GM19455 (cell line): ENCODE measurements at regions not wholly inside any gene's neighbourhood (a gene's known extent, or its start where the extent isn't known, plus 50 kb on each side); places are given as distances from the start of the nearest gene placed in this dataset.

Source experiments
- ATAC-seq: cut with Tn5 transposase; IDR thresholded peaks from one replicate; pipeline ENCODE4 v1.9.1; 2021; ENCODE audit not compliant: unreplicated experiment

GRCh38 chr11:107222431-107222830 is 204.2 kb upstream of the GUCY1A2 start:
- ATAC-seq = no peak

DNA sequence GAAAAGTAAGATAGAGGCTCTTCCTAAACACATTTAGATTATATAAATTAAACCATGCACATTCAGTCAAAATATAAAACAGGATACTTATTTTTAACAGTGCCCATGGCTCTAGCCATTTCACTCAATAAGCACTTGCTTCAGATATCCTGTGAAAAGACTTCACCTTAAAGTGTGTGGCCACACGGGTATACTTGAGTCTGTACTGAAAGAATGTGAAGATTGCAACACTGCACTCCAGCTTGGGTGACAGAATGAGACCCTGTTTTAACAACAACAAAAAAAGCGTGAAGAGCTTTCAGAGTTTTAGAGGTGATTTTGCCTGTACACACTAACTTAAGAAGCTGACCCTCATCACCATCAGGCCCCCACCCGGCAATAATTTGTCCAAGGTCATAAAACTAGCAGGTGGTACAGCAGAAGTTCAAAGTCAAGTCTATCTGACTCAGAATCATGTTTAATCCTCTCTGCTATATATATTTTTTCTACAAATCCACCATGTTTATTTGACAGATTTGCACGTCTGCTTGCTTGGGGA is 203.5 kb upstream of the GUCY1A2 start:
- ATAC-seq = no peak

GRCh38 chr11:107218123-107219013 is 200.1 kb upstream of the GUCY1A2 start:
- no peak for ATAC-seq

DNA sequence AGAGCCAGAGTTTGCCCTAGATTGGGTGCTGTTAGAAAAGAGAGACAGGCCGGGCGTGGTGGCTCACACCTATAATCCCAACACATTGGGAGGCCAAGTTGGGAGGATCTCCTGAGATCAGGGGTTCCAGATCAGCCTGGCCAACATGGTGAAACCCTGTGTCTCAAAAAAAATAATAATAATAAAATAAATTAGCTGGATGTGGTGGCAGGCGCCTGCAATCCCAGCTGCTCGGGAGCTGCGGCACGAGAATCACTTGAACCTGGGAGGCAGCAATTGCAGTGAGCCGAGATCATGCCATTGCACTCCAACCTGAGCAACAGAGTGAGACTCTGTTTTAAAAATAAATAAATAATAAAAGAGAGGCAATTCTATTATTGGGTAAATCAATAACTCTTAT is 199.2 kb upstream of the GUCY1A2 start:
- no peak for ATAC-seq

- ATAC-seq = no peak
Measured at GRCh38 chr11:107215010-107215409, 196.7 kb upstream of the GUCY1A2 start.

DNA sequence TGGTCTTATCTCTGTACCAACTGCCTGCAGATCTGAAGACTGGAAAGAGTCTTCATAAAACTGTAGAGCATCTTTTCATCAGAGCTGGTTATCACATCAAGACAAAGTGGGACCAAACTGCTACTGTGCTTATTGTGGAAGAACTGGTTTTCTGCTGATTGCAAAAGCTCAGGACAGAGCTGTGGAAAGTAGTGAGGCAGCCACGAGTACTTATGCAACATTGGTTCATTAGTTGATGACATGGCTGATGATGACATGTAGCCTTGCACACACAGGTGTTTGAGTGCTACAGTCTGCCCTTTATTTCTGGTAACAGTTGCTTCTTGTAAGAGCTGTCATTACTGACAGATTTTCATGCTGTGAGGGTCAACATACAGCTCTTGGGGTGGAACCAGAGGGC is 185.4 kb upstream of the GUCY1A2 start:
- ATAC-seq = no peak

- ATAC-seq = no peak
Measured at GRCh38 chr11:107202241-107202640, 184.0 kb upstream of the GUCY1A2 start.

- ATAC-seq = no peak
Measured at GRCh38 chr11:107198490-107199007, 180.3 kb upstream of the GUCY1A2 start.

- no peak for ATAC-seq
Measured at GRCh38 chr11:107197932-107198331, 179.7 kb upstream of the GUCY1A2 start.

GRCh38 chr11:107196732-107197131 is 178.5 kb upstream of the GUCY1A2 start:
- no peak for ATAC-seq

DNA sequence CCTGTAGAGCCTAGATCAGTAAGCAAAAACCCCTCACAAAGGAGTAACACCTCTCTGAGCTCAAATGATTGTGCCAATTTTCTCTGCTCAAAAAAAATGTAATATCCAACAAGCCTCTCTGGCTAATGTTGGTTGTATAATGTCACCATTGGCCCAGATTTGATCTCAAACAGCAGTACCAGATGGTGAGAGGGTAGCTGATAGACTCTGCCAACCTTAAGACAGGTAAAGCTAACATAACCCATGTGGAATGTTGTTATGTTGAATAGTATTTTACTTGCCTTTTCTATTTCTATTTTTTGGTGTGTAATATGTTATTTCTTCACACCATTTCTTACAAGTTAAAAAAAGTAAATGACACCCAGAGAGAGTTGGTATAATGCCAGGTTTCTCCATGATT is 166.7 kb upstream of the GUCY1A2 start:
- ATAC-seq = no peak

DNA sequence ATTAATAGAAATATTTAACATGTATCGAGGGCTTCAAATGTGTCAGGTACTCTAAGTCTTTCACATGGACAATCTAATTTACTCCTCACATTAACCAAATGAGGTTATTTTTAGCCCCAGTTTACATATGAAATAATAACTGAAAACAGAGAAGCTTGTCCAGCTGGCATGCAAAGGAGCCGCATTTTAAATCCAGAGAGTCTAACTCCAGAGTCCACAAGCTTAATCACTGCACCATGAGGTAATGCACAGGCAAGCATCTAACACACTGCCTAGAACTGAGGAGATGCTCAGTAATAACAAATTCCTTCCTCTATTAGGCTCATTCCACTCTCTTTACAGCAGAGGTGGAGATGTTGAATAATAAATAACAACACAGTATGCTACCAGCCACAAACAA is 165.7 kb upstream of the GUCY1A2 start:
- ATAC-seq = no peak

DNA sequence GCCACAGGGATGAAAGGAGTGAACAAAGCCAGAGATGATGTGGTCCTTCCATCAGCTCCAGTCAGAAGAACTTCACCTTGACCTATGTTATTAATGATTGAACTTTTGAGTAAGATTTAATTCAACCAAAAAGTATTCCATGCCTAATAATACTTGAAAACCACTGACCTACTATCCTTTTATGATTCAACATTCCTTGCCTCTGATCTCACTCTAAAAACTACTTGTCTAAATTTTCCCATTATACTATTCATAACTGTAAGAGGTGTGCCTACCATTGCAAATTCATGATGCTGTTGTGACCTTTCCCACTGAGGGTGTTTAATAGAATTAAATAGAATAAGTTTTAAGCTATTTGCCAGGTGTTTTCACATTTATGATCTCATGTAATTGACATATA is 164.7 kb upstream of the GUCY1A2 start:
- no peak for ATAC-seq

- no peak for ATAC-seq
Measured at GRCh38 chr11:107180236-107180635, 162.0 kb upstream of the GUCY1A2 start.

DNA sequence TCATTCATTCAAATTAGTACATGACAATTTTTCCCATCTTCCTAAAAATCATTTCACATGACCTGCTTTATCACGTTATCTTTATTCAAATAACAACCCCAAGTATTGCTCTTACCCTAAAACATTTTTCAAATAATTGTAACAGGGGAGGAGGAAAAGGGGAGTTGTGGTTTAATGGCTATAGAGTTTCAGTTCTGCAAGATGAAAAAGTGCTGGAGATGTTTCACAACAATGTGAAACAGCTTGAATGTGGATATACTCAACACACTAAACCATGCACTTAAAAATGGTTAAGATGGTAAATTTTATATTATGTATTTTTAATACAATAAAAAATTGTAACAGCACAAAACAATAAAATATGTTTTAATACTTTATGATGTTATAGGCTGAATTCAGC is 161.6 kb upstream of the GUCY1A2 start:
- no peak for ATAC-seq

DNA sequence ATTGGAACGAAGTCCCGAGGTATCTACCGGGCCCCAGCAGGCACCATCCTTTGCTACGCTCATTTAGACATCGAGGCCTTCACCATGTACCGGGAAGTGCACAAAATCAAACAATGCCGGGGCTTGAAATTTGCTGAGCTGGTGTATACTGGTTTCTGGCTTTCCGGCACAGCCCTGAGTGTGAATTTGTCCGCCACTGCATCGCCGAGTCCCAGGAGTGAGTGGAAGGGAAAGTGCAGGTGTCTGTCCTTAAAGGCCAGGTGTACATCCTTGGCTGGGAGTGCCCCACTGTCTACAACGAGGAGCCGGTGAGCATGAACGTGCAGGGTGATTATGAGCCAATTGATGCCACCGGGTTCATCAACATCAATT is 158.8 kb upstream of the GUCY1A2 start:
- no peak for ATAC-seq

- no peak for ATAC-seq
Measured at GRCh38 chr11:107176148-107177105, 158.2 kb upstream of the GUCY1A2 start.

- ATAC-seq = no peak
Measured at GRCh38 chr11:107174856-107175255, 156.6 kb upstream of the GUCY1A2 start.

GRCh38 chr11:107172996-107173395 is 154.7 kb upstream of the GUCY1A2 start:
- ATAC-seq = no peak

DNA sequence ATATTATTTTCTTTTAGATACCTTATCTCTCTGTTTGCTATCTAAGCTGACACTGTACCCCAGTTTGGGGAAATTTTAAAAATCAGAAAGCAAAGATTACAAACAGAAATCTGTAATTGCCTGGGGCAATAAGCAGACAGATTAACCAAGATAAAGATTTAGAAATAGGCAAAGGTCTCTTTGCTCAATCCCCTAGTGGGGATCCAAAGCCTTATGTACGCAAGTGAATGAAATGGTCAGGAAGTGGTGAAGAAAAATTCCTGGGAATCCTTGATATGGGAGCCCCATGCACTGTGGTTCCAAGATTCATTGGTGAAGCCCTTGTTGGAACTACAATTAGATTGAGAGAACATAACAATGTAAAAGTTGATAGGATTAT is 139.5 kb upstream of the GUCY1A2 start:
- no peak for ATAC-seq

- ATAC-seq = no peak
Measured at GRCh38 chr11:107157146-107157808, 139.0 kb upstream of the GUCY1A2 start.
